Erythroblast (primary cell): ENCODE measurements at regions not wholly inside any gene's neighbourhood (a gene's known extent, or its start where the extent isn't known, plus 50 kb on each side); places are given as distances from the start of the nearest gene placed in this dataset.

ENCODE experiments used
- GATA1 ChIP-seq: IDR thresholded peaks from 2 replicates; pipeline ENCODE4 v1.6.1; 2011; ENCODE audit warnings: low read depth, mild to moderate bottlenecking, control low read depth, low read length, moderate library complexity
- POLR2A ChIP-seq: IDR thresholded peaks from 2 replicates; pipeline ENCODE4 v1.6.1; 2011; ENCODE audit warnings: mild to moderate bottlenecking, low read length

DNA sequence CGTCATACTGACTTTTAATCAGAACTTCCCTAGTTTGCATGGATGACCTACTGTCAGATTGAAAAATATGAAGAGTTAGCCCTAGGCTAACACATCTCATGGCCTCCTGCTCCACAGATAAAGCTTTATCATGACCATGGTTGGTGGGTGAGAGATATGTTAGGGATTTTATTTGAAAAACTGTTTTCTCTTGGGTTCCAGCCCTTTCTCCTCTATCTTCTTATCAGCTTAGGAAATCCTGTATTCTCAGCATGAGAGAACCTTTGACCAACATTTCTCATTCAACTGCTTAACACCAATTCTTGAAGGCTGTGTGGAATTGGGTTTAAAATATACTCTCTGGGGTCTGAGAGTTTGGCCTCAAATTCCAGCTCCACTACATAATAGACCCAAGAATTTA is 1407.0 kb upstream of the CELF4 start:
- TF ChIP-seq POLR2A (no peak), GATA1 (no peak)
